HG03108 (cell line): ENCODE measurements at regions not wholly inside any gene's neighbourhood (a gene's known extent, or its start where the extent isn't known, plus 50 kb on each side); places are given as distances from the start of the nearest gene placed in this dataset.
"Not testable (repeated sequence)": the region's sequence is repeated elsewhere in the genome, so short reads cannot be mapped to it uniquely, and the experiment has no call there.

ENCODE experiments used
- ATAC-seq: cut with Tn5 transposase; IDR thresholded peaks from one replicate; pipeline ENCODE4 v1.9.1; 2021; ENCODE audit warnings: moderate library complexity; ENCODE audit not compliant: unreplicated experiment

GRCh38 chr14:105653921-105654320 lies 127.5 kb downstream of the TMEM121 start:
- ATAC-seq: not testable (repeated sequence)

GRCh38 chr14:105659255-105659654 lies 132.9 kb downstream of the TMEM121 start:
- not testable (repeated sequence) for ATAC-seq

- no peak for ATAC-seq
Observed at GRCh38 chr14:105659935-105660527, 133.6 kb downstream of the TMEM121 start.

- ATAC-seq: no peak
Observed at GRCh38 chr14:105660816-105661531, 134.6 kb downstream of the TMEM121 start.

DNA sequence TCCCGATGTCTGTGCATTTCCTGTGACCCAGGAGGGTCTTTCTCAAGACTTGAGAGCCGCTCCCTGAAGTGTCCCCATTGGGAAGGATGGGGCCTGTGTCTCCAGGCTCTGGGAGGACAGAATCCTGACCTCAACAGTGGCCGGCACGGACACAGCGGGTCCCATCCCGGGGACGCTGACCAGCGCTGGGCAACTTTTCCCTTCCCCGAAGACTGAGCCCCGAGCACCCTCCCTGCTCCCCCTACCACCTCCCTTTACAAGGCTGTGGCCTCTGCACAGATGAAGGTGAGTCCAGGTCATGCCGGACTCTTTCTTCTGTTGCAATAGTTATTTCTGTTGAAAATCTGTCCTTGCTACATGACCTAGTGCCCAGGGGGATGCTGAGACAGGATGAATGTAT lies 135.7 kb downstream of the TMEM121 start:
- ATAC-seq: not testable (repeated sequence)

GRCh38 chr14:105662592-105662991 lies 136.2 kb downstream of the TMEM121 start:
- not testable (repeated sequence) for ATAC-seq

DNA sequence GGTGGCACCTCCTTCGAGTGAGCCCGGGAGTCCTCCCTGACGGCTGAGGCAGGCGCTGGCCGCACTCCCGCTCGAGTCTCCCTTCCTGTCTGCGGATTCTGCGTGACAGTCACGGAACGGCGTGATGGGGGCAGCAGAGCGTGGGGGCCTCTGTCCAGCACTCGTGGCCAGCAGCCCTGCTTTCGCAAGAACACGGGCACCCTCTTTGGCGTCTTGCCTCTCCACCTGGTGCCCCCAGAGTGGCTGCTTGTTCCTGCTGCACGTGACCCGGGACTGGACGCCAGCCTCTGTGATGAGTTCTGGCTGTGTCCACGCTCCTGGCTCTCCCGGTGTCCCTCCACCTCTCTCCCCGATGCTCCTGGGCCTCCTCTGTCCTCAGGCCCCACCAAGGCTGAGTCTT lies 136.9 kb downstream of the TMEM121 start:
- ATAC-seq: not testable (repeated sequence)

GRCh38 chr14:105663818-105664596 lies 137.6 kb downstream of the TMEM121 start:
- ATAC-seq: not testable (repeated sequence)

- no peak for ATAC-seq
Observed at GRCh38 chr14:105664691-105665090, 138.3 kb downstream of the TMEM121 start.

- ATAC-seq: no peak
Observed at GRCh38 chr14:105665247-105665950, 139.0 kb downstream of the TMEM121 start.

GRCh38 chr14:105665951-105666277 lies 139.5 kb downstream of the TMEM121 start:
- no peak for ATAC-seq

DNA sequence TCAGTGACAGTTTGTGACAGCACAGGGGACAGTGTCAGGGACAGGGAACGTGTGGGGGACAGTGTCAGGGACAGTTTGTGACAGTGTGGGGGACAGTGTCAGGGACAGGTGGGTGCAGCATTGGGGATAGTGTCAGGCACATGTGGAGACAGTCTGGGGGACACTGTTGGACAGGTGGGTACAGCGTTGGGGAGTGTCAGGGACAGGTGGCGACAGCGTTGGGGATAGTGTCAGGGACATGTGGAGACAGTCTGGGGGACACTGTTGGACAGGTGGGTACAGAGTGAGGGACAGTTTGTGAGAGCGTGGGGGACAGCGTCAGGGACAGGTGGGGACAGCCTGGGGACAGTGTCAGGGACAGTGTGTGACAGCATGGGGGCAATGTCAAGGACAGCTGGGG lies 140.0 kb downstream of the TMEM121 start:
- ATAC-seq: no peak

- ATAC-seq: not testable (repeated sequence)
Observed at GRCh38 chr14:105666991-105667662, 140.7 kb downstream of the TMEM121 start.

- not testable (repeated sequence) for ATAC-seq
Observed at GRCh38 chr14:105667663-105668020, 141.3 kb downstream of the TMEM121 start.

GRCh38 chr14:105668021-105668420 lies 141.6 kb downstream of the TMEM121 start:
- not testable (repeated sequence) for ATAC-seq

DNA sequence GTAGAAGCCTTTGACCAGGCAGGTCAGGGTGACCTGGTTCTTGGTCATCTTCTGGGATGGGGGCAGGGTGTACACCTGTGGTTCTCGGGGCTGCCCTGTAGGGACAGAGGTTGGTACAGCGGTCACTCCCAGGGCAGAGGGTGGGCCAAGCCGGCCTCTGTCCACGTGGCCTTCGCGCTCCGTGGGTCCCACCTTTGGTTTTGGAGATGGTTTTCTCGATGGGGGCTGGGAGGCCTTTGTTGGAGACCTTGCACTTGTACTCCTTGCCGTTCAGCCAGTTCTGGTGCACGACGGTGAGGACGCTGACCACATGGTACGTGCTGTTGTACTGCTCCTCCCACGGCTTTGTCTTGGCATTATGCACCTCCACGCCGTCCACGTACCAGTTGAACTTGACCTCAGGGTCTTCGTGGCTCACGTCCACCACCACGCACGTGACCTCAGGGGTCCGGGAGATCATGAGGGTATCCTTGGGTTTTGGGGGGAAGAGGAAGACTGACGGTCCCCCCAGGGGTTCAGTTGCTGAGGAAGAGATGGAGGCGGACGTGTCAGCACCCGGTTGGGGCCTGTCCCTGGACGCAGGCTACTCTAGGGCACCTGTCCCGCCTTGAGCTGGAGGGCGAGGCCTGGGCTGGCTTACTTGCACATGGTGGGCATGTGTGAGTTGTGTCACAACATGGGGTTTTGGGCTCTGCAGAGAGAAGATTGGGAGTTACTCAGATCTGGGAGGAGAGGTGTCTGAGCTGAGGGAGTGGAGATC lies 142.3 kb downstream of the TMEM121 start:
- ATAC-seq: not testable (repeated sequence)

DNA sequence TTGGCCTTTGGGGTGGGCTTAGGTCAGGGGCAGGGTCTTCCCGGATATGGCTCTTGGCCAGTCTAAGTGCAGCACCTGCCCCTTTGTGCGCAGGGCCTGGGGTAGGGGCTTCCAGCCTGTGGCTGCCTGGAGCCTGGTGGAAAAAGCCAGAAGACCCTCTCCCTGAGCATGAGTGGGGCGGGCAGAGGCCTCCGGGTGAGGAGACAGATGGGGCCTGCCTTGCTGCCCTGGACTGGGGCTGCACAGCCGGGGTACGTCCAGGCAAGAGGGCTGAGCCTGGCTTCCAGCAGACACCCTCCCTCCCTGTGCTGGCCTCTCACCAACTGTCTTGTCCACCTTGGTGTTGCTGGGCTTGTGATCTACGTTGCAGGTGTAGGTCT lies 142.8 kb downstream of the TMEM121 start:
- not testable (repeated sequence) for ATAC-seq

DNA sequence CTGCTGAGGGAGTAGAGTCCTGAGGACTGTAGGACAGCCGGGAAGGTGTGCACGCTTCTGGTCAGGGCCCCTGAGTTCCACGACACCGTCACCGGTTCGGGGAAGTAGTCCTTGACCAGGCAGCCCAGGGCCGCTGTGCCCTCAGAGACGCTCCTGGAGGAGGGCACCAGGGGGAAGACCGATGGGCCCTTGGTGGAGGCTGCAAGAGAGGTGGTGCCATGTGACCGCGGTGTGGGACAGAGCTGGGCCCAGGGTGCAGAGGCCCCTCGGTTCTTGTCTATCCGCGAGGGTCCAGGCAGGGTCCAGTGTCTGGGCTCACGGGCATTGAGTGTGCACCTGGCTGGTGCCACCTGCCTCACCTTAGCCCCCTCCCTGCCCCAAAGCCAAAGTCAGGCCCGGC lies 143.3 kb downstream of the TMEM121 start:
- not testable (repeated sequence) for ATAC-seq

DNA sequence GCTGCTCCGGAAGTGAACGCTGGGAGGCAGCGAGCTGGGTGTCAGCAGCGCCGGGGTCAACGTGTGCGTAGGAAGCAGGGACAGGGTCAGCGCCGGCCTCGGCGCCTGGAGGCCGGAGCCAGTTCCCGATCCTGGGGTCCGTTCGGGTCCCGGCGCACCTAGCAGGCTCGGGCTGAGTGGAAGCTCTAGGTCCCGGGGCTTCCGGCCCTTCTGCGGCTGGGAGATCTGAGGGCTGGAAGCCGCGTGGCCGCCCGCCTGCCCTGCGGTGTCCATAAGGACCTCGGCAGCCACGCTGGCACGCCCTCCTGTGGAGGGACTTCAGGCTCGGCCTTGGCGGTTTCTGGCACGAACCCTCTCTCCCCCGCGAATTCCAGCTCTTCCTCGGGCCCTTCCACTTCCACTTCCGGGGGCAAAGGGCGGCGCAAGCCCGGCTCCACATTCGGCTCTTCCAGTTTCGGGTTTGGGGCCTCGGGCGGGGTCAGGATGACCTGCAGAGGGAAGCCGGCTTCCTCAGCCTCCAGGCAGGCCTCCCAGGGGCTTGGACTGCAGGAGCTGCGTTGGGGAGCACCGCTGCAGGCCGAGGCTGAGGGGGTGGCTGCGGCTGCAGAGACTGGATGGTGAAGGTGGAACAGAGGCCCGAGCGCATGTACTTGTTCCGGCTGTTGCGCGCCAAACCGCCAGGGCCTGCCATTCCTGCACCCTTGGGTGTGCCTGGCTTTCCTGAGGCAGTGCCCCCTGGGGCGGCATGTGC lies 146.2 kb downstream of the TMEM121 start:
- not testable (repeated sequence) for ATAC-seq
